ENCODE measurements at regions not wholly inside any gene's neighbourhood (a gene's known extent, or its start where the extent isn't known, plus 50 kb on each side); places are given as distances from the start of the nearest gene placed in this dataset.
A peak's percentile ranks its signal among the peaks of the same experiment; 100 is the strongest.
"Not testable (repeated sequence)": the region's sequence is repeated elsewhere in the genome, so short reads cannot be mapped to it uniquely, and the experiment has no call there.

GRCh38 chr13:18214689-18215088, 966.9 kb downstream of the TUBA3C start:
- not testable (repeated sequence) for H3K27me3 ChIP-seq (ENCODE audit: control insufficient read depth, insufficient read depth, low read length); DNase-seq (ENCODE audit: low read depth in 2 of 2); H3K79me2 ChIP-seq (ENCODE audit: control insufficient read depth, insufficient read depth, low read length); H3K36me3 ChIP-seq (ENCODE audit: control insufficient read depth, insufficient read depth, low read length); H3K9me3 ChIP-seq (ENCODE audit: control insufficient read depth, insufficient read depth, low read depth, low read length); H3K4me3 ChIP-seq (replicated peaks in 1 of 4; ENCODE audit: control extremely low read depth in 1 of 4, insufficient read depth in 1 of 4, low read depth in 3 of 4, low read length in 4 of 4); H4K20me1 ChIP-seq (ENCODE audit: control insufficient read depth, extremely low read depth, insufficient read depth, low read length); H3K4me1 ChIP-seq (ENCODE audit: control insufficient read depth, extremely low read depth, insufficient read depth, low read length); H3K9ac ChIP-seq (ENCODE audit: insufficient read depth, low read length); H2AFZ ChIP-seq (ENCODE audit: low read length); H3K27ac ChIP-seq (ENCODE audit: insufficient read depth, low read length); H3K4me2 ChIP-seq (ENCODE audit: extremely low read depth, insufficient read depth, low read length)

- not testable (repeated sequence) for DNase-seq (ENCODE audit: low read depth in 2 of 2); H3K27me3 ChIP-seq (ENCODE audit: control insufficient read depth, insufficient read depth, low read length); H3K36me3 ChIP-seq (ENCODE audit: control insufficient read depth, insufficient read depth, low read length); H3K27ac ChIP-seq (ENCODE audit: insufficient read depth, low read length); H4K20me1 ChIP-seq (ENCODE audit: control insufficient read depth, extremely low read depth, insufficient read depth, low read length); H3K4me2 ChIP-seq (ENCODE audit: extremely low read depth, insufficient read depth, low read length); H3K4me1 ChIP-seq (ENCODE audit: control insufficient read depth, extremely low read depth, insufficient read depth, low read length); H2AFZ ChIP-seq (ENCODE audit: low read length); H3K79me2 ChIP-seq (ENCODE audit: control insufficient read depth, insufficient read depth, low read length); H3K9ac ChIP-seq (ENCODE audit: insufficient read depth, low read length); H3K4me3 ChIP-seq (replicated peaks in 1 of 4; ENCODE audit: control extremely low read depth in 1 of 4, insufficient read depth in 1 of 4, low read depth in 3 of 4, low read length in 4 of 4); H3K9me3 ChIP-seq (ENCODE audit: control insufficient read depth, insufficient read depth, low read depth, low read length)
Observed at GRCh38 chr13:18213511-18213910, 968.1 kb downstream of the TUBA3C start.

GRCh38 chr13:18212873-18213272, 968.8 kb downstream of the TUBA3C start:
- H3K36me3 ChIP-seq (ENCODE audit: control insufficient read depth, insufficient read depth, low read length), result no peaks in the 10 kb centered on the region
- H4K20me1 ChIP-seq (ENCODE audit: control insufficient read depth, extremely low read depth, insufficient read depth, low read length), result no peaks in the 10 kb centered on the region
- no peak overlapping the region for H2AFZ ChIP-seq (ENCODE audit: low read length)
- H3K4me2 ChIP-seq (ENCODE audit: extremely low read depth, insufficient read depth, low read length), result no peak overlapping the region
- no peak overlapping the region for H3K27ac ChIP-seq (ENCODE audit: insufficient read depth, low read length)
- TF ChIP-seq EZH2 (IDR thresholded peaks at IDR 0.05; ENCODE audit: low read length, missing control alignments), result no peak
- TF ChIP-seq, protein P1, sequence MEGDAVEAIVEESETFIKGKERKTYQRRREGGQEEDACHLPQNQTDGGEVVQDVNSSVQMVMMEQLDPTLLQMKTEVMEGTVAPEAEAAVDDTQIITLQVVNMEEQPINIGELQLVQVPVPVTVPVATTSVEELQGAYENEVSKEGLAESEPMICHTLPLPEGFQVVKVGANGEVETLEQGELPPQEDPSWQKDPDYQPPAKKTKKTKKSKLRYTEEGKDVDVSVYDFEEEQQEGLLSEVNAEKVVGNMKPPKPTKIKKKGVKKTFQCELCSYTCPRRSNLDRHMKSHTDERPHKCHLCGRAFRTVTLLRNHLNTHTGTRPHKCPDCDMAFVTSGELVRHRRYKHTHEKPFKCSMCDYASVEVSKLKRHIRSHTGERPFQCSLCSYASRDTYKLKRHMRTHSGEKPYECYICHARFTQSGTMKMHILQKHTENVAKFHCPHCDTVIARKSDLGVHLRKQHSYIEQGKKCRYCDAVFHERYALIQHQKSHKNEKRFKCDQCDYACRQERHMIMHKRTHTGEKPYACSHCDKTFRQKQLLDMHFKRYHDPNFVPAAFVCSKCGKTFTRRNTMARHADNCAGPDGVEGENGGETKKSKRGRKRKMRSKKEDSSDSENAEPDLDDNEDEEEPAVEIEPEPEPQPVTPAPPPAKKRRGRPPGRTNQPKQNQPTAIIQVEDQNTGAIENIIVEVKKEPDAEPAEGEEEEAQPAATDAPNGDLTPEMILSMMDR (conservative IDR thresholded peaks at IDR 0.05 in 1 of 2, IDR thresholded peaks at IDR 0.05 in 1 of 2; ENCODE audit: low read depth in 1 of 2, low read length in 2 of 2), result no peak
- H3K9ac ChIP-seq (ENCODE audit: insufficient read depth, low read length), result no peak overlapping the region
- DNase-seq (ENCODE audit: low read depth in 2 of 2), result peak in 1 of 2 donors; percentile 9
- H3K4me1 ChIP-seq (ENCODE audit: control insufficient read depth, extremely low read depth, insufficient read depth, low read length), result no peaks in the 10 kb centered on the region
- H3K9me3 ChIP-seq (ENCODE audit: control insufficient read depth, insufficient read depth, low read depth, low read length), result no peaks in the 10 kb centered on the region
- no peak overlapping the region for H3K4me3 ChIP-seq (replicated peaks in 1 of 4; ENCODE audit: control extremely low read depth in 1 of 4, insufficient read depth in 1 of 4, low read depth in 3 of 4, low read length in 4 of 4)
- no peaks in the 10 kb centered on the region for H3K27me3 ChIP-seq (ENCODE audit: control insufficient read depth, insufficient read depth, low read length)
- H3K79me2 ChIP-seq (ENCODE audit: control insufficient read depth, insufficient read depth, low read length), result no peaks in the 10 kb centered on the region

DNA sequence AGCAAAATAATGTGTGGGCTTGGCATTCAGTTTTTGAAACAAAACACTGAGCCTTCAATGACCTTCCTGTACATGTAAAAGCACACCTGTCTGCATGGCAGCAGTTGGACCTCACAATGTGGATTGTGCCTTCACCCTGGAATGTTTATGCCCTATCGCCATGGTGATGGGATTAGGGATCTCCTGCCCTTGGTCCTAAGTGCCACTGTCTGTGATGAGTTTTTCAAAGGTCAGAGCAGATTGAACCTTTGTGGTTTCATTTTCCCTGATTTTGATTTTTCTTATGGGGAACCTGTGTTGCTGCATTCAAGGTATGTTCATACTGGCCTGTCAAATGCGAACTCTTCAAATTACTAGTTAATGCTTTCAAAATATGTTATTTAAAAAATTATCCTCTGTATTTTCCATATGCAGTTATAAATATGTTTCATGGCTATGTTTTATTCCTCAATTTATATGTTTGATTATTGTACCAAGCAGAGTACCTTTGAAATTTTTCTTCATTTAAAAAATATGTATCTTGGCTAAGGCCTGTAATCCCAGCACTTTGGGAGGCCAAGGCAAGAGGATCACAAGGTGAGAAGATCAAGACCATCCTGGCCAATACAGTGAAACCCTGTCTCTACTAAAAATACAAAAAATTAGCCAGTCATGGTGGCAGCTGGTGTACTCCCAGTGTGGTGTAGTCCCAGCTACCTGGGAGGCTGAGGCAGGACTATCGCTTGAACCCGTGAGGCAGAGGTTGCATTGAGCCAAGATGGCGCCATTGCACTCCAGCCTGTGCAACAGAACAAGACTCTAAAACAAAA, 969.7 kb downstream of the TUBA3C start:
- H3K9ac ChIP-seq (ENCODE audit: insufficient read depth, low read length); H3K9me3 ChIP-seq (ENCODE audit: control insufficient read depth, insufficient read depth, low read depth, low read length); H3K36me3 ChIP-seq (ENCODE audit: control insufficient read depth, insufficient read depth, low read length); H3K27ac ChIP-seq (ENCODE audit: insufficient read depth, low read length); H3K4me3 ChIP-seq (replicated peaks in 1 of 4; ENCODE audit: control extremely low read depth in 1 of 4, insufficient read depth in 1 of 4, low read depth in 3 of 4, low read length in 4 of 4); H3K4me2 ChIP-seq (ENCODE audit: extremely low read depth, insufficient read depth, low read length); H3K79me2 ChIP-seq (ENCODE audit: control insufficient read depth, insufficient read depth, low read length); DNase-seq (ENCODE audit: low read depth in 2 of 2); H3K4me1 ChIP-seq (ENCODE audit: control insufficient read depth, extremely low read depth, insufficient read depth, low read length); H2AFZ ChIP-seq (ENCODE audit: low read length); H3K27me3 ChIP-seq (ENCODE audit: control insufficient read depth, insufficient read depth, low read length); H4K20me1 ChIP-seq (ENCODE audit: control insufficient read depth, extremely low read depth, insufficient read depth, low read length): not testable (repeated sequence)

- not testable (repeated sequence) for DNase-seq (ENCODE audit: low read depth in 2 of 2); H3K27ac ChIP-seq (ENCODE audit: insufficient read depth, low read length); H4K20me1 ChIP-seq (ENCODE audit: control insufficient read depth, extremely low read depth, insufficient read depth, low read length)
Observed at GRCh38 chr13:18204614-18205178, 976.9 kb downstream of the TUBA3C start.

GRCh38 chr13:18195365-18195678, 986.3 kb downstream of the TUBA3C start:
- H3K4me1 ChIP-seq (ENCODE audit: control insufficient read depth, extremely low read depth, insufficient read depth, low read length); H3K4me2 ChIP-seq (ENCODE audit: extremely low read depth, insufficient read depth, low read length); H3K79me2 ChIP-seq (ENCODE audit: control insufficient read depth, insufficient read depth, low read length); H2AFZ ChIP-seq (ENCODE audit: low read length); DNase-seq (ENCODE audit: low read depth in 2 of 2); H3K27ac ChIP-seq (ENCODE audit: insufficient read depth, low read length); H3K4me3 ChIP-seq (replicated peaks in 1 of 4; ENCODE audit: control extremely low read depth in 1 of 4, insufficient read depth in 1 of 4, low read depth in 3 of 4, low read length in 4 of 4); H3K36me3 ChIP-seq (ENCODE audit: control insufficient read depth, insufficient read depth, low read length); H4K20me1 ChIP-seq (ENCODE audit: control insufficient read depth, extremely low read depth, insufficient read depth, low read length); H3K9ac ChIP-seq (ENCODE audit: insufficient read depth, low read length); H3K27me3 ChIP-seq (ENCODE audit: control insufficient read depth, insufficient read depth, low read length); H3K9me3 ChIP-seq (ENCODE audit: control insufficient read depth, insufficient read depth, low read depth, low read length): not testable (repeated sequence)

More at GRCh38 chr13:18204614-18205178, 976.9 kb downstream of the TUBA3C start:
- not testable (repeated sequence) for H3K9ac ChIP-seq (ENCODE audit: insufficient read depth, low read length); H3K4me3 ChIP-seq (replicated peaks in 1 of 4; ENCODE audit: control extremely low read depth in 1 of 4, insufficient read depth in 1 of 4, low read depth in 3 of 4, low read length in 4 of 4); H3K9me3 ChIP-seq (ENCODE audit: control insufficient read depth, insufficient read depth, low read depth, low read length); H2AFZ ChIP-seq (ENCODE audit: low read length); H3K36me3 ChIP-seq (ENCODE audit: control insufficient read depth, insufficient read depth, low read length); H3K4me2 ChIP-seq (ENCODE audit: extremely low read depth, insufficient read depth, low read length); H3K79me2 ChIP-seq (ENCODE audit: control insufficient read depth, insufficient read depth, low read length); H3K4me1 ChIP-seq (ENCODE audit: control insufficient read depth, extremely low read depth, insufficient read depth, low read length); H3K27me3 ChIP-seq (ENCODE audit: control insufficient read depth, insufficient read depth, low read length)
